HG03442 (cell line): ENCODE measurements at regions not wholly inside any gene's neighbourhood (a gene's known extent, or its start where the extent isn't known, plus 50 kb on each side); places are given as distances from the start of the nearest gene placed in this dataset.
"Not testable (repeated sequence)": the region's sequence is repeated elsewhere in the genome, so short reads cannot be mapped to it uniquely, and the experiment has no call there.

Experiments used
- ATAC-seq: cut with Tn5 transposase; IDR thresholded peaks from one replicate; pipeline ENCODE4 v1.9.1; 2021; ENCODE audit warnings: mild to moderate bottlenecking, moderate library complexity; ENCODE audit not compliant: unreplicated experiment

DNA sequence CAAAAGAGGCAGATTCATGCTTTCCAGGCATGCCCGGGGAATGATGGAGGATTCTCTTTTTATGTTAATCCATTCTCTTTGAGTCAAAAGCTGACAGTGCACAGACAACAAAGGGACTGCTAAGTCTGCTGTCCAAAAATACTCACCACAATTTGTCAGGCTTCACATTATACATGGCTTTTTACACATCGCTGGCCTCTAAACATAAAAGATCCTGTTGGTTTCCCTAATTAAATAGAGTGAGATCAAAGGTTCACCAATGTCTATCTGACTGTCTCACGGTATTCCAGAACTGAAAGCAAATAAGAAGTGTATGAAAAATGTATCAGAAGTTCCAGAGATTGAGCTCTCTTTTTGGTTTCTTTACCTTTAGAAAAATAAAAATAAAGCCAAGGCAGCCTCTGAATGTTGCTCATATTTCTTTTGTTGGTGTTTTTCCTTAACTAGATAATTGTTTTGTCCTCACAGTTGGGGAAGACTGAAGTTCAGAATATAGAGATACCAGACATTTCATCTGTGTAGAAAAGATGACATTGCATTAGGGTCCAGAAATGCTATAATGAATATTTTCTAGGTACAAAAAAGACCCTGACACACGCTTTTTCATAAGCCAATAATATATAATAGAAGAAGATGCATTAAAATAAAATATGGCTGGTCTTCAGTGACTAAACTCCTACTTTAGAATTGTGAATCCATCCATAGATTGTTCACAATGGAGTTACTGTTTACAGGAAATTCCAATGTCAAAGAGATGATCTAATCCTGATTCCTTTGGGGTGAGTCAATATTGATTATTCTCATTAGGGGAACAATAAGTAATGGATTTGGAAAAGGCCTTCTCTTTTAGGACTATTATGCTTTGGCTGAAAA lies 688.2 kb upstream of the CDH6 start:
- no peak for ATAC-seq

DNA sequence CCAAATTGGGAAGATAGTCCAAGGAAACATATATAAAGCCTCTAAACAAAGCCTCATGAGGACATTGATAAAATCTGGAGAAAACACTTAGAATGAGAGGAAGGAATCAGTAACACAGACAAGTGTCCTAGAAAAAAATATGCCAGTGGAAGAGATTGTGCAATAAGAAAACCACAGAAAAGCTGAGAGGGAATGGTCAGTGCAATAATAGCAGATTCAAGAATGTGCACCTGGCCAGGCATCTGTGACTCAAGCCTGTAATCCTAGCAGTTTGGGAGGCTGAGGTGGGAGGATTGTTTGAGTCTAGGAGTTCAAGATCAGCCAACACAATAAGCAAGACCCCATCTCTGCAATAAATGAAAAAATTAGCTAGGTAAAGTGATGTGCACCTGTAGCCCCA lies 691.2 kb upstream of the CDH6 start:
- ATAC-seq = no peak

DNA sequence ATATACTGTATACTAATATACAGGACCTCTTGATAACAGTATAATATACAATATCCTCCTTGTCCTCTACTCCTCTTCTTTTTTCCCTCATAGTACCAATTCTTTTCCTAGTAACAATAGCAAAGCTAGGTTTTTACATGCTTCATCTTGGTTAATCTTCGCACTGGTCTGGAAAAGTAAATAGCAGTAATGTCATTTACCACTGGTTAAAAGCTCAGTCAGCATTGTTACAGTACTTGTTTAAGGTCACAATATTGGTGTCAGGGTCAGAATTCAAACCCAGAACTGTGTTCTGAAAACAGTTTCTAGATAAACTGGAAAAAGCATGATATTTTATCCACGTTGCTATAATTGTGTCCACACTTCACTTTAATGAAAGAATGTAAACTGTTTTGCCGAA lies 692.4 kb upstream of the CDH6 start:
- no peak for ATAC-seq

DNA sequence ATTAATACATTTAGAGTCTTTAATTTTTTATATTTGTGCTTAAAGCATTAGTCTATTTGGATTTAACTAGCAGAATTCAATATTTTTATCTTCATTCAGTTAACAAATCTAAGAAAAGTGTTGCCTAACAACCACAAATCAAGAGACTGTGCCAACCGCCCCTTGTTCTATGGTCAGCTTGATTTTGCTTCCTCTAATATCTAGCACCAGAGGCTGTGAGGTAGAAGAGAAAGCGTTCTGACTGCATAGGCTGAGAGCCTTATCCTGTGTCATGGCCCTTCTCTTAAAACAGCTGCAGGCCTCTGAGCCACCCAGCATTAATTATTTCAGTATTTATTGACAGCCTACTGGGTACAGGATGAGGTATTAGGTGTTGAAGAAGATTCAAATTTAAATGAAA lies 693.0 kb upstream of the CDH6 start:
- ATAC-seq = no peak

GRCh38 chr5:30499402-30499801 lies 694.1 kb upstream of the CDH6 start:
- no peak for ATAC-seq

- ATAC-seq = no peak
These were observed 694.5 kb upstream of the CDH6 start for GRCh38 chr5:30498972-30499371.

DNA sequence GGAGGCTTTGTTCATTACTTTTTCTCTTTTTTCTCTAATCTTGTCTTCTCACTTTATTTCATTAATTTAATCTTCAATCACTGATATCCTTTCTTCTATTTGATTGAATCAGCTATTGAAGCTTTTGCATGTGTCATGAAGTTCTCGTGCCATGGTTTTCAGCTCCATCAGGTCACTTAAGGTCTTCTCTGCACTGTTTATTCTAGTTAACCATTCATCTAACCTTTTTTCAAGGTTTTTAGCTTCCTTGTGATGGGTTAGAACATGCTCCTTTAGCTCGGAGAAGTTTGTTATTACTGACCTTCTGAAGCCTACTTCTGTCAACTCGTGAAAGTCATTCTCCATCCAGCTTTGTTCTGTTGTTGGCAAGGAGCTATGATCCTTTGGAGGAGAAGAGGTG lies 695.0 kb upstream of the CDH6 start:
- ATAC-seq = not testable (repeated sequence)

DNA sequence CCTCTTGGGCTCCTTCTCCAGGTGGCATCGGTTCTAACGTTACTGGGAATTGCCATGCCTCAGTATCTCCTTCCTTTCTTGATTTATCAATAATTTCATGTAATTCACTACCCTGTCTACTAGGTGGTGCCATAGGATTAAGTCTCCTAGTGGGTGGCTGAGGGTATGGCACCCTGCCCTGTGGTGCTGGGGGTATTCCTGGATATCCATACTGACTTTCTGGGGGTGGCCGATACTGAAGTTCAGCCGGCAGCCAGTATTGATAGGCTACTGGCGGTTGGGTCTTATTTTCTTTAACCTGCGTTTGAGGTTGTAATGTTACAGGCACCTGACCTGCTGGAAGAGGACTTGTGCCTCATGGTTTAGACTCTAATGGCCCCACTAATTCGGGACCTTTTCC lies 699.4 kb upstream of the CDH6 start:
- not testable (repeated sequence) for ATAC-seq

DNA sequence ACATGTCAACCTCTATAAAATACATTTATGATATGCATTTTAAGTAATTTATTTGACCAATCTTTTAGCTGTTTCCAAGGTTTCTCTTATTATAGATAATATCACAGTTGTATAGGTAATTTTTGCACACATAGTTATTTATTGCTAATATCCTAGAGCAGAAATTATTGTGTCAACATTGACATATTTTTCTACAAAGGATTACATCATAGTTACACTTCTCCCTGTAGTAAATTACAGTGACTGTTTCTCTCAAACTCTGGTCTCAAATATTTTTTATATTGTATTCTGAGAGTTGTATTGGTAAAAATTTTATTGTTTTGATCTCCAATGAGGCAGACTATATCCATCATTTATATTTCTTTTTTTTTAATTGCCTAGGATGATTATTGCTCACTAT lies 714.4 kb upstream of the CDH6 start:
- no peak for ATAC-seq

- ATAC-seq = no peak
These were observed 718.1 kb upstream of the CDH6 start for GRCh38 chr5:30475429-30475828.

DNA sequence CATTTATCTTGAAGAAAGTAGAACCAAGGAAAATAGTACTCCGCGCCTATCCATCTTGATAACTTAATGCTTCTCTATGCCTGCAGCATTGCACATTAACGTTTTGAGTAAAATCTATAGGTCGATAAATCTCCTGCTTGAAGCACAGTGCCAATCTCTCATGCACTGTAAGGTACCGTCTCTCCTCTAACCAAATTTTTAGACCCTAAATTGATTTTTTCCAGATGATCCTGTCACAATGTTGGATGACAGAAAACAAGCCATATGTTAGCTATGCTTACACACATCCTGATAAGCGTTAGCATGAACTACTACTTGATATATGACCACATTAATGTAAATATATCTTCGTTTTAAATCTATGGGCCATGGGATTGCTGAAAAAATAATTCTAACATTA lies 723.8 kb upstream of the CDH6 start:
- no peak for ATAC-seq

GRCh38 chr5:30458681-30459080 lies 734.8 kb upstream of the CDH6 start:
- ATAC-seq = no peak

- not testable (repeated sequence) for ATAC-seq
These were observed 738.0 kb upstream of the CDH6 start for GRCh38 chr5:30455484-30455883.

- ATAC-seq = no peak
These were observed 740.3 kb upstream of the CDH6 start for GRCh38 chr5:30453168-30453567.

DNA sequence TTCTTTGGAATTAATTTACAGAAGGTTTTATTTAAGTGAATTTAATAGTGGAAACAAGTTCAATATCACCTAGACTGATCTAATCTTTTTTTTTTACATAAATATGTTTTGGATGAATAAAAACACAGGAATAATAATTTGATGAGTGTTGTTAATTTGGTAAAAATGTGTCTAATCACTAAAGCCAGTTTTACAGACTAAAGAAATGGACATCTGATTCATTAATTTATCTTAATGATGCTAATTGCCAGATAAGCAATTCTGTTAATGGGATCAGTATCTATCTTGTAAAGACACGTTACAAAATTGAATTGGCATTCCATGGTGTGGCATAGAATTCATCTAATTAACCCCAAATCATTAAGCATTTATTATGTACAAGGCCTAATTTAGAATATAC lies 743.3 kb upstream of the CDH6 start:
- no peak for ATAC-seq

DNA sequence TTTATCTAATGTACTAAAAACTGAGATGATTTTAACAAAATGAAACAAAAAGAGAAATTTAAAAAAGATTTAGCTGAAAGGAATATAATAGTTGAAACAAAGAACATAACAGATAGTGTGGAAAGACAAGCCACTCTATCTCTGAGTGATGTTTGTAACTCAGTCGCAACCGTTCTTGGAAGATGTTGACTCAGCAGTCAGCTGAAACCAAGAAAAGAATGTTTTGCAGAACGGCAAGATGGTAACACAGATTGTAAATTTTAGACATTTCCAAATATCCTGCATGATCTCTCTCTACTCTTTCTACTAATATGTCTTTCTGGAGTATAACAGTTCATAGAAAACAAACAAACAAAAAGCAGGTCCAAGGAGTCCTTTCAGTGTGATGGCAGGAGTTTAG lies 746.1 kb upstream of the CDH6 start:
- ATAC-seq = no peak

- no peak for ATAC-seq
These were observed 747.0 kb upstream of the CDH6 start for GRCh38 chr5:30446456-30446855.

DNA sequence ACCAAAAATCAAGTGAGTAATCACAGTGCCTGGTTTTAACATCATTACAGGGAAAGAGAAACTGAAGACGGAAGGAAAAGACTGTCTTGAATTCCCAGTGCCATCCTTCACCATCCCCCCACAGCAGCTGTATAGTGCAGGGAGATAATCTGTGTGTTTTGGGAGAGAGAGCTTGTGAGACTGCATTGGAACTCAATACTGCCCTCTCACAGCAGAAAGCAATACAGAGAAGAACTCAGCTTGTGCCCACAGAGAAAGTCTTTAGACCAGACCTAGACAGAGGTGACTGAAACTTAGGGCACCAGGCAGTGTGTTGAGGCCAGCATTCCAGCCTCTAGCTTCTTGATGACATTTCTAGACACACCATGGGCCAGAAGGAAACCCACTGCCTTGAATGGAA lies 754.7 kb upstream of the CDH6 start:
- no peak for ATAC-seq

DNA sequence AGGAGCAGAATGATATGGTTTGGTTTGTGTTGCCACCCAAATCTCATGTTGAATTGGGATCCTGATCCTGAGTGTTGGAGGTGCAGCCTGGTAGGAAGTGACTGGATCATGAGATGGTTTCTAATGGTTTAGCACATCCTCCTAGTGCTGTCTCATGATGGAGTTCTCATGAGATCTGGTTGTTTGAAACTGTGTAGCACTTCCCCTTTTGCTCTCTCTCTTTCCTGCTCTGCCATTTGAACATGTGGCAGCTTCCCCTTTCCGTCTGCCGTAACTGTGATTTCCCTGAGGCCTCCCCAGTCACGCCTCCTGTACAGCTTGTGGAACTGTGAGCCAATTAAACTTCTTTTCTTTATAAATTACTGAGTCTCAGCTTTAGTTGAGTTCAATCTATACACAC lies 756.8 kb upstream of the CDH6 start:
- ATAC-seq = no peak

DNA sequence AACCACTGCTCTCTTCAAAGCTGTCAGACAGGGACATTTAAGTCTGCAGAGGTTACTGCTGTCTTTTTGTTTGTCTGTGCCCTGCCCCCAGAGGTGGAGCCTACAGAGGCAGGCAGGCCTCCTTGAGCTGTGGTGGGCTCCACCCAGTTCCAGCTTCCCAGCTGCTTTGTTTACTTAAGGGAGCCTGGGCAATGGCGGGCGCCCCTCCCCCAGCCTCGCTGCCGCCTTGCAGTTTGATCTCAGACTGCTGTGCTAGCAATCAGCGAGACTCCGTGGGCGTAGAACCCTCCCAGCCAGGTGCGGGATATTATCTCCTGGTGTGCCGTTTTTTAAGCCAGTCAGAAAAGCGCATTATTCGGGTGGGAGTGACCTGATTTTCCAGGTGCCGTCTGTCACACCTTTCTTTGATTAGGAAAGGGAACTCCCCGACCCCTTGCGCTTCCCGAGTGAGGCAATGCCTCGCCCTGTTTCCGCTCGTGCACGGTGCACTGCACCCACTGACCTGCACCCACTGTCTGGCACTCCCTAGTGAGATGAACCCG lies 764.5 kb upstream of the CDH6 start:
- ATAC-seq = not testable (repeated sequence)

DNA sequence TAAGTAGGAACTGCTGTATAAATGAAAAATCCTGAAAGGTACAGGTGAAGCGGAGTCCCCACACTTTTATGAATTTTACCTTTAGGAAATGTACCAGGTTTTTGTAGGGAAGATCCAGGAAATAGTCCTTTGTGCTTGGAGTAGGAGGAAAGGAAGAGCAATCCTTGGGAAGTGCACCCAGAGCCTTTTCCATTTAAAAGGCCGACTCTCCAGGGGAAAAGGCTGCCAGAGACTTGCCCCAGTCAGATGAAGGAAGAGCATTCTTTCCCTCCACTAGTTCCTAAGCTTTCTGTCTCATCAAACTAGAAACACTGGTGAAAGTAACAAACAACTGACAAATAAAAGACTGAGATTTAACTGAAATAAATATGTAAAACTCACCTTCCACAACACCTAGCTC lies 779.4 kb upstream of the CDH6 start:
- ATAC-seq = no peak

DNA sequence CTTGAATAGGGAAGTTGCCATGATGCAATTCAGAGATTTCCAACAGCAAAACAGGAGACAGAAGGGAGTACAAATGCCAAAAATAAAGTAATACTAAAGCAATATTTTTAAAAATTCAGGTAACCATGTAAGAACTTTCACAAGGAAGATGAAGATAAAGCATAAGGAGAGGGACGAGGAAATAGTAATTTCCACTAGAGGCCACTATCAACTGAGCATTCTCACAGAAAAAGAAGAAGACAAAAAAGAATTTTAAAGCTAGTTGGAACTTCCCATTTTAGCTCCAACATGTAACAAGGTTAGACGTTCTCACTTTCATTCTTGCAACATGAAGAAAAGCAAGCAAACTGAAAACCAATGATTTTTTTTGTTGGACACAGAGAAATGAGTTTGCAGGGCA lies 779.9 kb upstream of the CDH6 start:
- no peak for ATAC-seq

DNA sequence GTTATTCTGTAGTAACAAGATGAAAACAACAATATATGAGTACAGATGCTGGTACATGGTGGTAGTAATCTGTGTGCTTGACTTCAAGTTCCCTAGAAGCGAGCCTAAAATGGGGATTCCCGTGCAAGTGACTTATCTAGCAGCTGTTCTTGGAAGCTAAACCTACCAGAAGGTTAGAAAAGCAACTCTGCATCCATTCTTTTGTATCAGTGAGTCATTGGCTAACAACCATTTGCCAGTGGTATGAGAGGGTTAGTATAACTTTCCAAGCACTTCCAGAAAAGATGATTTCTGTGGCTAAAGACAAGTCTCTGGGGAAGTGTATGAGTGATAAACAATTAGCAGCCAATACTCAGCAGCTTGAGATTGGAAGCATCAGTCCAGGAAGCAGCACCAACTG lies 787.7 kb upstream of the CDH6 start:
- ATAC-seq = no peak
